CD14-positive monocyte (primary cell): ENCODE measurements at regions not wholly inside any gene's neighbourhood (a gene's known extent, or its start where the extent isn't known, plus 50 kb on each side); places are given as distances from the start of the nearest gene placed in this dataset.

ENCODE experiments used
- DNase-seq, 3 donors: peaks; one replicate each; pipeline ENCODE4 v3.0.0-alpha.2; 2011 to 2022
- H2AFZ ChIP-seq: 2 replicates; pipeline ENCODE4 v1.6.0; 2012; ENCODE audit warnings: mild to moderate bottlenecking, low read depth, low read length, inconsistent platforms; ENCODE audit not compliant: insufficient read depth, poor library complexity, severe bottlenecking
- H3K27ac ChIP-seq, 2 donors: 1 replicate in 1 of 2; 2 replicates in 1 of 2; pipeline ENCODE4 v1.5.1; 2012 to 2013; ENCODE audit warnings: low read length in 2 of 2, control low read depth in 1 of 2, inconsistent platforms in 1 of 2, low read depth in 1 of 2, mild to moderate bottlenecking in 1 of 2
- H3K27me3 ChIP-seq, 2 donors: one replicate each; pipeline versions ENCODE4 v1.6.0 to v1.6.1; 2011 to 2013; ENCODE audit warnings: low read length in 2 of 2; ENCODE audit not compliant: control insufficient read depth in 2 of 2, insufficient read depth in 2 of 2
- H3K36me3 ChIP-seq, 2 donors: replicated peaks in 1 of 2; 1 replicate in 1 of 2; 2 replicates in 1 of 2; pipeline versions ENCODE4 v1.5.1 to v1.6.1; 2012 to 2013; ENCODE audit warnings: low read length in 2 of 2, control low read depth in 1 of 2, inconsistent platforms in 1 of 2, mild to moderate bottlenecking in 1 of 2; ENCODE audit not compliant: insufficient read depth in 2 of 2, control insufficient read depth in 1 of 2
- H3K4me1 ChIP-seq, 2 donors: 1 replicate in 1 of 2; 2 replicates in 1 of 2; pipeline versions ENCODE4 v1.5.1 to v1.6.1; 2012 to 2013; ENCODE audit warnings: low read length in 2 of 2, control low read depth in 1 of 2, inconsistent platforms in 1 of 2, mild to moderate bottlenecking in 1 of 2, moderate library complexity in 1 of 2; ENCODE audit not compliant: insufficient read depth in 2 of 2, control insufficient read depth in 1 of 2
- H3K4me2 ChIP-seq: replicated peaks from 2 replicates; pipeline ENCODE3; 2012; ENCODE audit warnings: low read length, moderate library complexity, mild to moderate bottlenecking; ENCODE audit not compliant: poor library complexity, severe bottlenecking; ENCODE audit errors: extremely low read depth
- H3K4me3 ChIP-seq, 3 experiments: fragments of 200-600 bp in 1 of 3; sonication (generic) in 1 of 3; replicated peaks in 1 of 3; 1 replicate in 2 of 3; 2 replicates in 1 of 3; pipeline ENCODE4 v1.5.1; 2011 to 2013; ENCODE audit warnings: low read length in 3 of 3, mild to moderate bottlenecking in 3 of 3, control low read depth in 2 of 3, low read depth in 2 of 3, inconsistent platforms in 1 of 3, moderate library complexity in 1 of 3
- H3K79me2 ChIP-seq: 2 replicates; pipeline ENCODE4 v1.6.0; 2012; ENCODE audit warnings: mild to moderate bottlenecking, control low read depth, inconsistent platforms, low read length, moderate library complexity; ENCODE audit not compliant: insufficient read depth
- H3K9ac ChIP-seq: 2 replicates; pipeline ENCODE4 v1.6.0; 2017; ENCODE audit warnings: low read length, mild to moderate bottlenecking; ENCODE audit not compliant: insufficient read depth, poor library complexity, severe bottlenecking
- H3K9me3 ChIP-seq, 2 donors: replicated peaks in 1 of 2; 1 replicate in 1 of 2; 2 replicates in 1 of 2; pipeline versions ENCODE4 v1.5.1 to v1.6.1; 2012 to 2013; ENCODE audit warnings: low read length in 2 of 2, control low read depth in 1 of 2; ENCODE audit not compliant: control insufficient read depth in 1 of 2, insufficient read depth in 1 of 2
- H4K20me1 ChIP-seq: 2 replicates; pipeline ENCODE4 v1.6.0; 2012; ENCODE audit warnings: mild to moderate bottlenecking, low read length, control low read depth, moderate library complexity; ENCODE audit not compliant: insufficient read depth
- H3K27ac Mint-ChIP-seq, 7 donors: one replicate each; pipeline ENCODE4 v1.8.0; 2020; ENCODE audit warnings: mild to moderate bottlenecking in 7 of 7, mixed read lengths in 7 of 7, moderate library complexity in 6 of 7, inconsistent platforms in 2 of 7
- H3K27me3 Mint-ChIP-seq, 3 donors: one replicate each; pipeline ENCODE4 v1.8.0; 2021 to 2022; ENCODE audit warnings: low read depth in 3 of 3, mild to moderate bottlenecking in 3 of 3, mixed read lengths in 3 of 3, moderate library complexity in 3 of 3, inconsistent platforms in 1 of 3
- H3K36me3 Mint-ChIP-seq, 2 donors: one replicate each; pipeline ENCODE4 v1.8.0; 2020; ENCODE audit warnings: mixed read lengths in 2 of 2, inconsistent platforms in 1 of 2, mild to moderate bottlenecking in 1 of 2
- H3K4me1 Mint-ChIP-seq: one replicate; pipeline ENCODE4 v1.8.0; 2020; ENCODE audit warnings: mild to moderate bottlenecking, mixed read lengths
- H3K4me3 Mint-ChIP-seq, 2 donors: one replicate each; pipeline ENCODE4 v1.8.0; 2020; ENCODE audit warnings: mild to moderate bottlenecking in 2 of 2, mixed read lengths in 2 of 2, moderate library complexity in 1 of 2
- H3K9me3 Mint-ChIP-seq, 7 donors: one replicate each; pipeline ENCODE4 v1.8.0; 2020 to 2022; ENCODE audit warnings: mixed read lengths in 7 of 7, mild to moderate bottlenecking in 6 of 7, moderate library complexity in 6 of 7, inconsistent platforms in 2 of 7
- WGBS: methylation state at CpG from one replicate; pipeline ENCODE4 v1.1.5; 2013; ENCODE audit warnings: missing lambda C conversion rate; ENCODE audit not compliant: insufficient coverage; 5-methylcytosine and 5-hydroxymethylcytosine counted together
- intact Hi-C, 2 donors: fragments of 100-400 bp; cut with micrococcal nuclease; formaldehyde crosslinking; loops; one replicate each; pipeline versions ENCODE4 v1.15.0 to v1.15.1; 2023
- TF ChIP-seq, protein P1 (sequence below): fragments of 200-600 bp; IDR thresholded peaks from one replicate; pipeline ENCODE4 v1.8.0; 2022; ENCODE audit warnings: antibody characterized with exemption, mild to moderate bottlenecking

DNA sequence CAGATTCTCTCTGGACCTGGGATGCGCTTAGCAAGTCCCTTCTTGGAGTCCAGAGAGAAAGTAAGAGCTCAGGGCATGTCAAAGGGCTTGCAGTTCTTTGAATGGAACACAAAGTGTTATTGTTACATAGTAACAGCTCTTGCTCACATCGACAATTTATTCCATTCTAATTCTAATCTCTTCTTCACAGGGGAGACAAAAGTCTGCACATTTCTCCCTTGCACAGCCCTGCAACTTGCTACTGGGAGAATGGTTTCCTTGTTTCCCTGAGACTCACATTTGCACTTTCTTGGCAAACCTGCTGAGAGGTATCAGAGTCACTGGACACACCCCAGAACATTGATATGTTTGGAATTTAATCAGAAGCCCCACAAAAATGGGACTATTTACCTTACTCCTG lies 209.9 kb upstream of the IGF1 start:
- H3K4me1 Mint-ChIP-seq, result no peaks in the 10 kb centered on the region
- WGBS, result 100% methylated on average over 1 of the region's 2 CpGs
- no peak overlapping the region for H3K4me3 Mint-ChIP-seq
- Histone ChIP-seq H4K20me1 (no peaks in the 10 kb centered on the region), H3K4me2 (no peak overlapping the region), H3K9ac (no peak overlapping the region), H3K27ac (no peak overlapping the region), H3K4me3 (no peak overlapping the region), H3K36me3 (no peaks in the 10 kb centered on the region), H3K79me2 (no peaks in the 10 kb centered on the region), H3K27me3 (no peaks in the 10 kb centered on the region), H2AFZ (no peak overlapping the region), H3K9me3 (peaks cover 0 to 11% of the 10 kb centered on the region in 2 donors), H3K4me1 (no peaks in the 10 kb centered on the region)
- H3K36me3 Mint-ChIP-seq, result no peaks in the 10 kb centered on the region
- TF ChIP-seq, protein P1, sequence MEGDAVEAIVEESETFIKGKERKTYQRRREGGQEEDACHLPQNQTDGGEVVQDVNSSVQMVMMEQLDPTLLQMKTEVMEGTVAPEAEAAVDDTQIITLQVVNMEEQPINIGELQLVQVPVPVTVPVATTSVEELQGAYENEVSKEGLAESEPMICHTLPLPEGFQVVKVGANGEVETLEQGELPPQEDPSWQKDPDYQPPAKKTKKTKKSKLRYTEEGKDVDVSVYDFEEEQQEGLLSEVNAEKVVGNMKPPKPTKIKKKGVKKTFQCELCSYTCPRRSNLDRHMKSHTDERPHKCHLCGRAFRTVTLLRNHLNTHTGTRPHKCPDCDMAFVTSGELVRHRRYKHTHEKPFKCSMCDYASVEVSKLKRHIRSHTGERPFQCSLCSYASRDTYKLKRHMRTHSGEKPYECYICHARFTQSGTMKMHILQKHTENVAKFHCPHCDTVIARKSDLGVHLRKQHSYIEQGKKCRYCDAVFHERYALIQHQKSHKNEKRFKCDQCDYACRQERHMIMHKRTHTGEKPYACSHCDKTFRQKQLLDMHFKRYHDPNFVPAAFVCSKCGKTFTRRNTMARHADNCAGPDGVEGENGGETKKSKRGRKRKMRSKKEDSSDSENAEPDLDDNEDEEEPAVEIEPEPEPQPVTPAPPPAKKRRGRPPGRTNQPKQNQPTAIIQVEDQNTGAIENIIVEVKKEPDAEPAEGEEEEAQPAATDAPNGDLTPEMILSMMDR, result no peak
- H3K9me3 Mint-ChIP-seq, result peaks cover 0 to 11% (median 2%) of the 10 kb centered on the region in 7 donors
- no peak overlapping the region for H3K27ac Mint-ChIP-seq
- peaks cover 2 to 5% (median 3%) of the 10 kb centered on the region in 3 donors for H3K27me3 Mint-ChIP-seq
- intact Hi-C loops, result no loop called here
- no peak for DNase-seq

DNA sequence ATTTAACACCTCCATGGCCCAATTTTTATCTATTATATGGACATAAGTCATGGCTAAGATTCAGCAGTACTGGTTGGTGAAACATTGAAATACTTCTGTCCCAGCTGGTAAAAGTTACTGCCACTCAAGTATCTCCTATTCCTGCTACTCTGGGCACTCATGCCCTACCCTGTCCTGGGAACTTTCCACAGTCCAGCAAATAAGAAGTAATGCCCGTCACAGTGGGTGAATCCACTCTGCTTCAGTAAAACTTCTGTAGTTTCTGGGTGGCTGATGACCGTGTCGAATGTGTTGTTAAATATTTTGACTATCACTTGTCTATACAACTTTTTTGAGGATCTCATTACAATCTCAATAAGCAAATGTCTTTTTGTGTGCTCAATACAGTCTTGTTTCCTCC lies 209.3 kb upstream of the IGF1 start:
- H3K27ac ChIP-seq, result no peak overlapping the region
- DNase-seq, result no peak

More for the DNA sequence above, 209.3 kb upstream of the IGF1 start:
- no peaks in the 10 kb centered on the region for H3K4me1 ChIP-seq
- no peaks in the 10 kb centered on the region for H3K27me3 ChIP-seq
- intact Hi-C loops, result no loop called here
- Mint-ChIP-seq H3K4me1 (no peaks in the 10 kb centered on the region), H3K27me3 (peaks cover 2 to 5% (median 3%) of the 10 kb centered on the region in 3 donors), H3K36me3 (no peaks in the 10 kb centered on the region), H3K4me3 (no peak overlapping the region), H3K27ac (no peak overlapping the region), H3K9me3 (peaks cover 0 to 11% (median 1%) of the 10 kb centered on the region in 7 donors)
- peaks cover 0 to 8% of the 10 kb centered on the region in 2 donors for H3K9me3 ChIP-seq
- no CpG with 5 or more reads among the region's 3 CpGs for WGBS
- TF ChIP-seq, protein P1, result no peak
- no peak overlapping the region for H2AFZ ChIP-seq
- H3K36me3 ChIP-seq, result no peaks in the 10 kb centered on the region
- no peak overlapping the region for H3K9ac ChIP-seq
- no peaks in the 10 kb centered on the region for H3K79me2 ChIP-seq
- H4K20me1 ChIP-seq, result no peaks in the 10 kb centered on the region
- H3K4me3 ChIP-seq, result no peak overlapping the region
- no peak overlapping the region for H3K4me2 ChIP-seq
